BE2C (cell line): ENCODE measurements at regions not wholly inside any gene's neighbourhood (a gene's known extent, or its start where the extent isn't known, plus 50 kb on each side); places are given as distances from the start of the nearest gene placed in this dataset.

Experiments
- DNase-seq: peaks from one replicate; pipeline ENCODE4 v3.0.0-alpha.2; 2020
- H3K27me3 ChIP-seq: fragments of 250-450 bp; sonication (Bioruptor Pico); 2 replicates; pipeline ENCODE4 v1.5.1; 2020; ENCODE audit warnings: mild to moderate bottlenecking
- H3K36me3 ChIP-seq: fragments of 250-450 bp; sonication (Bioruptor Pico); 2 replicates; pipeline ENCODE4 v1.5.1; 2020; ENCODE audit warnings: mild to moderate bottlenecking
- H3K4me1 ChIP-seq: fragments of 250-450 bp; sonication (Bioruptor Pico); 2 replicates; pipeline ENCODE4 v1.5.1; 2020
- H3K4me3 ChIP-seq: 2 replicates; pipeline ENCODE4 v1.5.1; 2011; ENCODE audit warnings: low read depth, low read length
- H3K9me3 ChIP-seq: fragments of 250-450 bp; sonication (Bioruptor Pico); 2 replicates; pipeline ENCODE4 v1.5.1; 2020
- CTCF ChIP-seq: IDR thresholded peaks from 2 replicates; pipeline ENCODE4 v1.5.1; 2012; ENCODE audit warnings: mild to moderate bottlenecking, low read depth, low read length

GRCh38 chr7:113410796-113411195 lies 292.4 kb upstream of the SMIM30 start:
- Histone ChIP-seq H3K36me3 (no peaks in the 10 kb centered on the region), H3K4me3 (no peak overlapping the region), H3K9me3 (no peaks in the 10 kb centered on the region), H3K4me1 (no peaks in the 10 kb centered on the region), H3K27me3 (no peaks in the 10 kb centered on the region)
- TF ChIP-seq CTCF: no peak
- no peak for DNase-seq

DNA sequence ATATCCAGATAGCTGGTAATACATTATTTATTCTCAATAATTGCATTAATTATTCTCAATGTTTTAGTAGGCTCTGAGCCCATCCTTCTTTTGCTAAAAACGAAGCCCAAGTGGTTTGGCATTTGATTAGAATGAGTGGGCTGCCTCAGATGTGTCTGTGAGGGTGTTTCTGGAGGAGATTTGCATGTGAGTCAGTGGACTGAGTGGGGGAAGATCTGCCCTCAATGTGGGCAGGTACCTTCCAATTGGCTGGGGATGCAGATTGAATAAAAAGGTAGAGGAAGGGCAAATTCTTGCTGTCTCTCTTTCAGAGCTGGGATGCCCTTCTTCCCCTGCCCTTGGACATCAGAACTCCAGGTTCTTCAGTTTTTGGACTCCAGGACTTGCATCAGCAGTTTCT lies 290.6 kb upstream of the SMIM30 start:
- Histone ChIP-seq H3K36me3 (no peaks in the 10 kb centered on the region), H3K4me3 (no peak overlapping the region), H3K9me3 (no peaks in the 10 kb centered on the region), H3K4me1 (no peaks in the 10 kb centered on the region), H3K27me3 (no peaks in the 10 kb centered on the region)
- TF ChIP-seq CTCF: no peak
- DNase-seq: no peak

GRCh38 chr7:113405296-113406056 lies 287.1 kb upstream of the SMIM30 start:
- H3K4me1 ChIP-seq: no peaks in the 10 kb centered on the region
- H3K9me3 ChIP-seq: no peaks in the 10 kb centered on the region
- H3K36me3 ChIP-seq: no peaks in the 10 kb centered on the region
- H3K4me3 ChIP-seq: no peak overlapping the region
- TF ChIP-seq CTCF: no peak
- H3K27me3 ChIP-seq: no peaks in the 10 kb centered on the region
- no peak for DNase-seq

GRCh38 chr7:113404245-113404644 lies 285.9 kb upstream of the SMIM30 start:
- TF ChIP-seq CTCF: peak; percentile 21; the same call in 1 of the 2 replicates
- no peaks in the 10 kb centered on the region for H3K36me3 ChIP-seq
- no peaks in the 10 kb centered on the region for H3K4me1 ChIP-seq
- H3K4me3 ChIP-seq: no peak overlapping the region
- no peak for DNase-seq
- H3K9me3 ChIP-seq: no peaks in the 10 kb centered on the region
- H3K27me3 ChIP-seq: no peaks in the 10 kb centered on the region

GRCh38 chr7:113402482-113402881 lies 284.1 kb upstream of the SMIM30 start:
- Histone ChIP-seq H3K4me3 (no peak overlapping the region), H3K9me3 (no peaks in the 10 kb centered on the region), H3K4me1 (no peaks in the 10 kb centered on the region), H3K27me3 (no peaks in the 10 kb centered on the region), H3K36me3 (no peaks in the 10 kb centered on the region)
- DNase-seq: no peak
- TF ChIP-seq CTCF: no peak

DNA sequence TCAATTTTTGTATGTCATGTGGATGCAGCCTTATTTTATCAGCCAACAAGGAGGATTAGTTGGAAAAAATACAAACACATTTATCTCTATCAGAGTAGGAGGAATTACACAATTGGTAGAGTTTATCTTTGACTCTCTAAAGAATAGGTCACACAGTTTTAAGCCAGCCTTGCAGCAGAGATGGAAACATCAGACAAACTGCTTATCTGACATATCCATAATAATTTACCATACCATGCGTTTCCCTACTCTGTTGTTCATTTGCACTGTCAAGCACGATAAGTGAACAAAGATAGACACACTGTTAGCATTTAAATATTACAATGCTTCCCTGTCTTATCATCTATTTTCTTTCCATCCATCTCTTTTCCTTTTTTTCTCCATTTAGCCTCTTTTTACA lies 283.7 kb upstream of the SMIM30 start:
- TF ChIP-seq CTCF: no peak
- DNase-seq: no peak

More for the DNA sequence above, 283.7 kb upstream of the SMIM30 start:
- no peaks in the 10 kb centered on the region for H3K9me3 ChIP-seq
- H3K27me3 ChIP-seq: no peaks in the 10 kb centered on the region
- H3K4me3 ChIP-seq: no peak overlapping the region
- no peaks in the 10 kb centered on the region for H3K4me1 ChIP-seq
- H3K36me3 ChIP-seq: no peaks in the 10 kb centered on the region
